Inferior parietal cortex (tissue), 1 donor: ENCODE measurements at regions not wholly inside any gene's neighbourhood (a gene's known extent, or its start where the extent isn't known, plus 50 kb on each side); places are given as distances from the start of the nearest gene placed in this dataset.

Experiments
- DNase-seq: peaks from one replicate; pipeline ENCODE4 v3.0.0-alpha.2; 2016; ENCODE audit errors: extremely low spot score

- DNase-seq: no peak
Observed at GRCh38 chr16:35732046-35732810, 2272.8 kb downstream of the TP53TG3F start.

DNA sequence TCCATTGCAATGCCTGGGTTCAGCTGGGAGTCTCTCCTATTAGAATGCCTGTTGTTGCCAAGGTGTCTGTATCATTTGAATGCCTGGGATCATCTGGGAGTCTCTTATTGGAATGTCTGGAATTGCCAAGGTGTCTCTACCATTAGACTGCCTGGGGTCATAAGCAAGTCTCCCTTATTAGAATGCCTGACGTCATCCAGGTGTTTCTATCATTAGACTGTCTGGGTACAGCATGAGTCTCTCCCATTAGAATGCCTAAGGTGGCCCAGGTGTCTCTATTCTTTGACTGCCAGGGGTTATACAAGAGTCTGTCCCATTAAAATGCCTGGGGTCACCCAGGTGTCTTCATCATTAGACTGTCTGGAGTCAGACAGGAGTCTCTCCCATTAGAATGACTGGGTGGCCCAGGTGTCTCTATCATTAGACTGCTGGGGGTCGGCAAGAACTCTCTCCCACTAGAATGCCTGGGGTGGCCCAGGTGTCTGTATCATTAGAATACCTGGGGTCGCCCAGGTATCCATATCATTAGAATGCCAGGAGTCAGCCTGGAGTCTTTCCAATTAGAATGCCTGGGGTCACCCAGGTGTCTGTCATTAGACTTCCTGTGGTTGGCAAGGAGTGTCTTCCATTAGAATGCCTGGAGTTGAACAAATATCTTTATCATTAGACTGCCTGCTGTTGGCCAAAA is 2274.0 kb downstream of the TP53TG3F start:
- no peak for DNase-seq

DNA sequence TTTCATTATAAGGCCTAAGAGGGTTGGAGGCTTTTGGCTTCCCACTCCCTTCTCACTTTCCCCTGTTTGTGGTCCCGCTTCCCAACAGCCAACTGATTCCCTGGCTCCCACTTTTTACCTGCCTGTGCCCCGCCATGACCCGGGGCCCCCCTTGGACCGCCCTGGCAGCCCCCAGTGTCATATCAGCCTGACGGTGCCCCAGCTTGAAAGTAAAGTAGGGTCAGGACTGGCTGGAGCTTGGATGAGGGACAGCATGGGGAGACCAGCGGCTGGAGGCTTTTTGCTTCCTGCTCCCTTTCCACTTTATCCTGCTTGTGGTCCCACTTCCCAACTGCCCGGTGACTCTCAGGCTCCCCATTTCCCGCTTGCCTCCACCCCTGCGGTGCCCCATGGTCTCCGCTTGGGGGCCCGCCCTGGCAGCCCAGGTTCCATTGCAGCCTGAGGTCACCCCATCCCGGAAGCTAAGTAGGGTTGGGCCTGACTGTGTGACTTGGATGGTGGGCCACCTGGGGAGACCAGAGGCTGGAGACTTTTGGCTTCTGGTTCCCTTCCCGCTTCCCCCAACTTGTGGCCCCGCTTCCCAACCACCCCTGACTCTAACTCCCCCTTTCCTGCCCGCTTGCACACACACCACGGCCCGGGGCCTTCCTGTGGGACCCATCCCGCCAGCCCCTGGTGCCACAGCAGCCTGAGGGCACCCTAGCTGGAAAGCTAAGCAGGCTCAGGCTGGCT is 2274.7 kb downstream of the TP53TG3F start:
- DNase-seq: no peak

DNA sequence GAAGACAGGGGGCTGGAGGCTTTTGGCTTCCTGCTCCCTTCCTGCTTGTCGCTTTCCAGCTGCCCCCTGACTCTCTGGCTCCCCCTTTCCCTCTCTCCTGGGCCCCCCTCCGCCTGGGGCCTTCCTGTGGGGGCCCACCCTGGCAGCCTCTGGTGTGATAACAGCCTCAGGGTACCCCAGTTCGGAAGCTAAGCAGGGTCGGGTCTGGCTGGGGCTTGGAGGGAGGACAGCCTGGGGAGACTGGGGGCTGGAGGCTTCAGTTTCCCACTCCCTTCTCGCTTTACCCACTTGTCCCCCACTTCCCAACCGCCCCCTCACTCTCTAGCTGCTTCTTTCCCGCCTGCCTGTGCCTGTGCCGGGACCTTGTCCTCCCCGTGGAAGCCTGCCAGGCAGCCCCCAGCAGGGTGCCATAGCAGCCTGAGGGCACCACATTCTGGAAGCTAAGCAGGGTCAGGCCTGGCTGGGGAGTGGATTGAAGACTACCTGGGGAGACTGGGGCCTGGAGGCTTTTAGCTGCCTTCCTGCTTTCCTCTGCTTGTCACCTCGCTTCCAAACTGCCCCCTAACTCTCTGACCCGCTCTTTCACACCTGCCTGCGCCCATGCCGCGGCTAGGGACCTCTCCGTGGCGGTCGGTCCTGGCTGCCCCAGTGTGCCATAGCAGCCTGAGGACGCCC is 2275.5 kb downstream of the TP53TG3F start:
- no peak for DNase-seq

DNA sequence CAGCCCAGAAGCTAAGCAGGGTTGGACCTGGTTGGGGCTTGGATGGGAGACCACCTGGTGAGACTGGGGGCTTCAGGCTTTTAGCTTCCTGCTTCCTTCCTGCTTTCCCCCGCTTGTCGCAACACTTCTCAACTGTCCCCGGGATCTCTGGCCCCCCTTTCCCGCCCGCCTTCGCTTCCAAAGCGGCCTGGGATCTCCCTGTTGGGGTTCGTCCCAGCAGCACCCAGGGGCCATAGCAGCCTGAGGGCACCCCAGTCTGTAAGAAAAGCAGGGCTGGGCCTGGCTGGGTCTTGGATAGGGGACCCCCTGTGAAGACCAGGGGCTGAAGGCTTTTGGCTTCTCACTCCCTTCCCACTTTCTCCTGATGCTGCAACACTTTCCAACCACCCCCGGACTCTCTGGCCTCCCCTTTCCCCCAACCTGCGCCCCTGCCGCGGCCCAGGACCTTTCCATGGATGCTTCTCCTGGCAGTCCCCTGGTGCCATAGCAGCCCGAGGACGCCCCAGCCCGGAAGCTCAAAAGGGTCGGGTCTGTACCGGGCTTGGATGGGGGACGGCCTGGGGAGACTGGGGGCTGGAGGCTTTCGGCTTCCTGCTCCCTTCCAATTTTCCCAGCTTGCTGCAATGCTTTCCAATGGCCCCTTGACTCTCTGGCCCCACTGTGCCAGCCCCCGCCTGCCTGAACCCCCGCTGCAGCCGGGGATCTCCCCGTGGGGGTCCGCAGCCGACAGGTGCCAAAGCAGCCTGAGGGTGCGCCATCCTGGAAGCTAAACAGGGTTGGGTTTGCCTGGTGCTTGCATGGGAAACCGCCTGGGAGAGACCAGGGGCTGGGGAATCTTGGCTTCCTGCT is 2276.2 kb downstream of the TP53TG3F start:
- no peak for DNase-seq

- no peak for DNase-seq
Observed at GRCh38 chr16:35736546-35736945, 2277.1 kb downstream of the TP53TG3F start.

GRCh38 chr16:35737076-35737475 is 2277.7 kb downstream of the TP53TG3F start:
- no peak for DNase-seq

- no peak for DNase-seq
Observed at GRCh38 chr16:35741546-35741945, 2282.1 kb downstream of the TP53TG3F start.

- no peak for DNase-seq
Observed at GRCh38 chr16:35743101-35743692, 2283.8 kb downstream of the TP53TG3F start.

DNA sequence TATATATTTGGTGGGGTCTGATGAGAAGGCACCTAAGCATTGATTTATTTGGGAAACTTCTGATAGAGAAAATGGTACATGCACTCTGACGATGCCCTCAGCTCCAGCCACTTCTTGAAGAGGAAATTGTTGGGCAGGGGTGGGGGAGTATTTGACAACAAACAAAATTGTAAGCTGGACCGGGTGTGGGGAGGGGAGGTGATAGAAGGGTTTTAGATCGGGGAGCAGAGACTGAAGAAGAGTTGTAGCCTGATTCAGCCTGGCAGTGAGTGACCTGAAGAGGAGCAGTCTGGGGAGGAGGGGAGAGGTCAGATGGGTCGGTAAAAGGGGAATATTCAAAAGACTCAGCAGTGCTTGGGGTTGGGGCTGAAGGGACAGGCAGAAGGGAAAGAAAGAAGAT is 2284.7 kb downstream of the TP53TG3F start:
- DNase-seq: no peak

GRCh38 chr16:35744726-35745125 is 2285.3 kb downstream of the TP53TG3F start:
- DNase-seq: no peak

- DNase-seq: no peak
Observed at GRCh38 chr16:35745191-35745590, 2285.8 kb downstream of the TP53TG3F start.

DNA sequence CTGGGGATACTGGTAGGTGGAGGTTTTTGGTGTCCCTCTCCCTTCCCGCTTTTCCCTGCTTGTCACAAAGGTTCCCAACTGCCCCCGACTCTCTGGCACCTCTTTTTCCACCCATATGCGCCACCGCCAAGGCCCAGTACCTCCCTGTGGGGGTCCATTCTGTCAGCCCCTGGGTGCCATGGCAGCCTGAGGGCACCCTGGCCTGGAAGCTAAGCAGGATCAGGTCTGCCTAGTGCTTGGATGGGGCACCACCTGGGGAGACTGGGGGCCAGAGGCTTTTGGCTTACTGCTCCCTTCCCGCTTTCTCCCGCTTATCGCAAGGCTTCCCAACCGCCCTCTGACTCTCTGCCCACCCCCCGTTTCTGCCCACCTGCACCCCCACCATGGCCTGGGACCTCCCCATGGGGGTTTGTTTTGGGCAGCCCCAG is 2286.4 kb downstream of the TP53TG3F start:
- DNase-seq: no peak

GRCh38 chr16:35746281-35746962 is 2287.0 kb downstream of the TP53TG3F start:
- no peak for DNase-seq

GRCh38 chr16:35746963-35747657 is 2287.7 kb downstream of the TP53TG3F start:
- no peak for DNase-seq

- no peak for DNase-seq
Observed at GRCh38 chr16:35747658-35748455, 2288.4 kb downstream of the TP53TG3F start.

DNA sequence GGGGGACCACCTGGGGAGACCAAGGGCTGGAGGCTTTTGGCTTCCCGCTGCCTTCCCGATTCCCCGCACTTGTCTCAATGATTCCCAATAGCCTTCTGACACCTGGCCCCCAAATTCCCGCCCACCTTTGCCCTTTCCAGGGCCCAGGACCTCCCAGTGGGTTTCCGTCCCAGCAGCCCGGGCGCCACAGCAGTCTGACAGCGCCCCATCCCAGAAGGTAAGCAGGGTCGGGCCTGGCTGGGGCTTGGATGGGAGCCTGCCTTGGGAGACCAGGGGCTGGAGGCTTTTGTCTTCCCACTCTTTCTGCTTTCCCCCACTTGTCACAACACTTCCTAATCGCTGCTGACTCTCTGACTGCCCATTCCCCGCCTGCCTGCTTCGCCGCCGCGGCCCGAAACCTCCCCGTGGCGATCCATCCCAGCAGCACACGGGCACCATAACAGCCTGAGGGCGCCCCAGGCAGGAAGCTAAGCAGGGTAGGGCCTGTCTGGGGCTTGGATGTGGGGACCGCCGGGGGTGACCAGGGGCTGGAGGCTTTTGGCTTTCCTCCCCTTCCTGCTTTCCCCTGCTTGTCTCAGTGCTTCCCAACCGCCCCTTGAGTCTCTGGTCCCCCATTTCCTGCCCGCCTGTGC is 2289.3 kb downstream of the TP53TG3F start:
- DNase-seq: no peak
